ENCODE measurements at regions not wholly inside any gene's neighbourhood (a gene's known extent, or its start where the extent isn't known, plus 50 kb on each side); places are given as distances from the start of the nearest gene placed in this dataset.
"Not testable (repeated sequence)": the region's sequence is repeated elsewhere in the genome, so short reads cannot be mapped to it uniquely, and the experiment has no call there.

GRCh38 chr17:21482189-21482865, 106.2 kb downstream of the KCNJ12 start:
- intact Hi-C loops (cut with DNase I) = no loop called here
- Histone ChIP-seq H3K36me3 (no peaks in the 10 kb centered on the region), H3K9me3 (no peaks in the 10 kb centered on the region), H3K4me1 (no peaks in the 10 kb centered on the region), H3K27ac (no peak overlapping the region), H3K27me3 (no peaks in the 10 kb centered on the region), H3K4me3 (no peak overlapping the region)
- ATAC-seq (no peak), DNase-seq (no peak)
- WGBS (ENCODE audit: insufficient coverage, low coverage, low lambda C conversion rate, missing lambda C conversion rate) = 26% methylated on average over 9 of the region's 9 CpGs
- no peak for TF ChIP-seq POLR2A (IDR thresholded peaks at IDR 0.05)
- TF ChIP-seq, protein P1, sequence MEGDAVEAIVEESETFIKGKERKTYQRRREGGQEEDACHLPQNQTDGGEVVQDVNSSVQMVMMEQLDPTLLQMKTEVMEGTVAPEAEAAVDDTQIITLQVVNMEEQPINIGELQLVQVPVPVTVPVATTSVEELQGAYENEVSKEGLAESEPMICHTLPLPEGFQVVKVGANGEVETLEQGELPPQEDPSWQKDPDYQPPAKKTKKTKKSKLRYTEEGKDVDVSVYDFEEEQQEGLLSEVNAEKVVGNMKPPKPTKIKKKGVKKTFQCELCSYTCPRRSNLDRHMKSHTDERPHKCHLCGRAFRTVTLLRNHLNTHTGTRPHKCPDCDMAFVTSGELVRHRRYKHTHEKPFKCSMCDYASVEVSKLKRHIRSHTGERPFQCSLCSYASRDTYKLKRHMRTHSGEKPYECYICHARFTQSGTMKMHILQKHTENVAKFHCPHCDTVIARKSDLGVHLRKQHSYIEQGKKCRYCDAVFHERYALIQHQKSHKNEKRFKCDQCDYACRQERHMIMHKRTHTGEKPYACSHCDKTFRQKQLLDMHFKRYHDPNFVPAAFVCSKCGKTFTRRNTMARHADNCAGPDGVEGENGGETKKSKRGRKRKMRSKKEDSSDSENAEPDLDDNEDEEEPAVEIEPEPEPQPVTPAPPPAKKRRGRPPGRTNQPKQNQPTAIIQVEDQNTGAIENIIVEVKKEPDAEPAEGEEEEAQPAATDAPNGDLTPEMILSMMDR (IDR thresholded peaks at IDR 0.05) = no peak

DNA sequence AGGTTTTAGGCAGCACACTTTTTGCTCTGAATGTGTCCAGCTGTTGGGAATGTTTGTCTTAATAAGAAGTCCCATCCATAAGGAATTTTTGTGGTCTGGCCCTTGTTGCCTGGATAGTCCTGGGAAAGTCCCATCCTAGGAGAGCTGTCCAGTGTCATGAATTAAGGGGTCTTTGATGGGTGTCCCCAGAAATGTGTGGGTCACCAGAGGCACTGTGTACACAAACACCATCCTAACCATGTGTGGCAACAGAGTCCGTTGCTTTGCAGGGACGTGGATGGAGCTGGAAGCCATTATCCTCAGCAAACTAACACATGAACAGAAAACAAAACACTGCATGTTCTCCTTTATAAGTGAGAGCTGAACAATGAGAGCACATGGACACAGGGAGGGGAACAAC, 111.9 kb downstream of the KCNJ12 start:
- ATAC-seq; H3K9me3 ChIP-seq; H3K36me3 ChIP-seq; H3K27me3 ChIP-seq; H3K27ac ChIP-seq; intact Hi-C loops (cut with DNase I); H3K4me1 ChIP-seq; H3K4me3 ChIP-seq; DNase-seq: not testable (repeated sequence)
- 32% methylated on average over 2 of the region's 2 CpGs for WGBS (ENCODE audit: insufficient coverage, low coverage, low lambda C conversion rate, missing lambda C conversion rate)

DNA sequence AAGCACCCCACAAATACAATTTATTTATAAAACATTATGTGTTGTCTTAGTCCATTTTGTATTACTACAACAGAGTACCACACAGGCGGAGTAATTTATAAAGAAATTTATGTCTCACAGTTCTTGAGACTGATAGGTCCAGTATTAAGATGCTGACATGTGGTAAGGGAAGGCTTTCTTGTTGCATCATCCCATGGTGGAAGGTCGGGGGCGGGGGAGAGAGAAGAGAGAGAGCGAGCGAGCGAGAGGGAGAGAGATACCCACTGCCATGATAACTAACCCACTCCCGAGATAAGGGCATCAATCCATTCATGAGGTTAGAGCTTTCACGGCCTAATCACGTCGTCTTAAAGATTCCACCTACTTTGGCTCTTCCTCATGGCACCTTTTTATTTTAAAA, 117.8 kb downstream of the KCNJ12 start:
- ATAC-seq = no peak
- H3K4me1 ChIP-seq = no peaks in the 10 kb centered on the region
- no peaks in the 10 kb centered on the region for H3K27me3 ChIP-seq
- H3K27ac ChIP-seq = no peak overlapping the region
- no peak overlapping the region for H3K4me3 ChIP-seq
- H3K9me3 ChIP-seq = no peaks in the 10 kb centered on the region
- H3K36me3 ChIP-seq = no peaks in the 10 kb centered on the region
- no peak for DNase-seq
- WGBS (ENCODE audit: insufficient coverage, low coverage, low lambda C conversion rate, missing lambda C conversion rate) = 78% methylated on average over 10 of the region's 10 CpGs
- no peak for TF ChIP-seq POLR2A (IDR thresholded peaks at IDR 0.05)
- TF ChIP-seq, protein P1 (IDR thresholded peaks at IDR 0.05) = no peak
- intact Hi-C loops (cut with DNase I) = no loop called here

- ATAC-seq (no peak), DNase-seq (no peak)
- H3K27ac ChIP-seq = no peak overlapping the region
- H3K4me1 ChIP-seq = no peaks in the 10 kb centered on the region
- no peaks in the 10 kb centered on the region for H3K27me3 ChIP-seq
- WGBS (ENCODE audit: insufficient coverage, low coverage, low lambda C conversion rate, missing lambda C conversion rate) = 70% methylated on average over 2 of the region's 8 CpGs
- no peak overlapping the region for H3K4me3 ChIP-seq
- no peaks in the 10 kb centered on the region for H3K9me3 ChIP-seq
- no peaks in the 10 kb centered on the region for H3K36me3 ChIP-seq
- intact Hi-C loops (cut with DNase I) = no loop called here
- no peak for TF ChIP-seq POLR2A (IDR thresholded peaks at IDR 0.05)
- TF ChIP-seq, protein P1 (IDR thresholded peaks at IDR 0.05) = no peak
These were observed 119.1 kb downstream of the KCNJ12 start for GRCh38 chr17:21495281-21495680.

DNA sequence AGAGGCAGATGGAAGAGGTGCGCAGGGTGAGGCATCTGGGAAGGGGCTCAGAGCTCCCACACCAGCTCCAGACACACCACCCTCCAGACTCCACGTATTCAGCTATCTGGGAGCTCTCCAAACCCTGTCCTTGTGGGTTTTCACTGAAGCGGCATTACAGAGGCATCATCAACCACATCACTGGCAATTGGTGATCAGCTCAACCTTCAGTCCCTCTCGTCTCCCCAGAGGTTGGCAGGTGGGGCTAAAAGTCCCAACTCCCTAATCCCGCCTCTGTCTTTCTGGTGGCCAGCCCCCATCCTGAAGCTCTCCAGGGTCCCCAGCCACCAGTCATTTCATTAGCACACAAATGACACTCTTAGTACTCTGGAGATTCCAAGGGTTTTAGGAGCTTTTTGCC, 123.9 kb downstream of the KCNJ12 start:
- no peaks in the 10 kb centered on the region for H3K4me1 ChIP-seq
- no peaks in the 10 kb centered on the region for H3K27me3 ChIP-seq
- intact Hi-C loops (cut with DNase I) = no loop called here
- no peaks in the 10 kb centered on the region for H3K36me3 ChIP-seq
- TF ChIP-seq, protein P1 (IDR thresholded peaks at IDR 0.05) = no peak
- no peak for TF ChIP-seq POLR2A (IDR thresholded peaks at IDR 0.05)
- no peak overlapping the region for H3K27ac ChIP-seq
- DNase-seq = no peak
- no peak for ATAC-seq
- 43% methylated on average over 5 of the region's 5 CpGs for WGBS (ENCODE audit: insufficient coverage, low coverage, low lambda C conversion rate, missing lambda C conversion rate)
- no peak overlapping the region for H3K4me3 ChIP-seq
- H3K9me3 ChIP-seq = no peaks in the 10 kb centered on the region

GRCh38 chr17:21501927-21502700, 126.0 kb downstream of the KCNJ12 start:
- H3K4me3 ChIP-seq; H3K36me3 ChIP-seq; H3K4me1 ChIP-seq; H3K27ac ChIP-seq; intact Hi-C loops (cut with DNase I); H3K27me3 ChIP-seq; H3K9me3 ChIP-seq; ATAC-seq; DNase-seq: not testable (repeated sequence)
- WGBS (ENCODE audit: insufficient coverage, low coverage, low lambda C conversion rate, missing lambda C conversion rate) = 63% methylated on average over 14 of the region's 15 CpGs

All from right lobe of liver (tissue), 6 donors.